ENCODE measurements at regions not wholly inside any gene's neighbourhood (a gene's known extent, or its start where the extent isn't known, plus 50 kb on each side); places are given as distances from the start of the nearest gene placed in this dataset.
"Not testable (repeated sequence)": the region's sequence is repeated elsewhere in the genome, so short reads cannot be mapped to it uniquely, and the experiment has no call there.

DNA sequence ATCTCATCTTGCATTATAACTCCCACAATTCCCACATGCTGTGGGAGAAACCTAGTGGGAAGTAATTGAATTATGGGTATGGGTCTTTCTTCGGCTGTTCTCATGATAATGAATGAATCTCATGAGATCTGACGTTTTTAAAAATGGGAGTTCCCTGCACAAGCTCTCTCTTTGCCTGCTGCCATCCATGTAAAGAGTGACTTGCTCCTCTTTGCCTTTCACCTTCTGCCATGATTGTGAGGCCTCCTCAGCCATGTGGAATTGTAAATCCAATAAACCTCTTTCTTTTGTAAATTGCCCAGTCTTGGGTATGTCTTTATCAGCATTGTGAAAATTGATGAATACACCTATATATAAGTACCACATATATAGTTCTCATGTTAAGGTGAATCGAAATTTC lies 961.7 kb upstream of the COX7C start:
- Histone ChIP-seq H3K4me3 (ENCODE audit: low read depth in 1 of 2, low read length in 2 of 2) (no peak overlapping the region), H3K27me3 (ENCODE audit: control insufficient read depth in 1 of 2, insufficient read depth in 2 of 2, low read length in 2 of 2) (no peaks in the 10 kb centered on the region), H3K27ac (ENCODE audit: low read depth, low read length) (no peak overlapping the region), H3K9me3 (ENCODE audit: control insufficient read depth in 1 of 2, low read length in 2 of 2) (peaks cover 0 to 2% of the 10 kb centered on the region in 2 donors), H3K4me1 (ENCODE audit: control insufficient read depth in 1 of 2, insufficient read depth in 2 of 2, low read length in 2 of 2) (no peaks in the 10 kb centered on the region), H3K36me3 (ENCODE audit: control insufficient read depth in 1 of 2, insufficient read depth in 2 of 2, low read length in 2 of 2) (no peaks in the 10 kb centered on the region), H3K9ac (ENCODE audit: low read depth in 1 of 2, low read length in 2 of 2) (no peak overlapping the region)

DNA sequence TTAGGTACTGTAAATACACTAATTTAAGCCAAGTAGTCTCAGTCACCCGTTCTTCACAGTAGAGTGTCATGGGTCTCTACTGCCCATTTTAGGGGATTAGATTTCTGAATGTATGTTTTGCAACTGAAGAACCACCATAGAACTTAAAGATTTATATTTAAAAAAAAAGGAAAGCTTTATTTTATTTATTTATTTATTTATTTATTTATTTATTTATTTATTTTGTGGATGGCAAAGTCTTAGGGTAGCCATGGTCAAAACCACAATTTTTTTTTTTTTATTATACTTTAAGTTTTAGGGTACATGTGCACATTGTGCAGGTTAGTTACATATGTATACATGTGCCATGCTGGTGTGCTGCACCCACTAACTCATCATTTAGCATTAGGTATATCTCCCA lies 960.4 kb upstream of the COX7C start:
- not testable (repeated sequence) for H3K36me3 ChIP-seq (ENCODE audit: control insufficient read depth in 1 of 2, insufficient read depth in 2 of 2, low read length in 2 of 2); H3K4me1 ChIP-seq (ENCODE audit: control insufficient read depth in 1 of 2, insufficient read depth in 2 of 2, low read length in 2 of 2); H3K9me3 ChIP-seq (ENCODE audit: control insufficient read depth in 1 of 2, low read length in 2 of 2); H3K9ac ChIP-seq (ENCODE audit: low read depth in 1 of 2, low read length in 2 of 2); H3K4me3 ChIP-seq (ENCODE audit: low read depth in 1 of 2, low read length in 2 of 2); H3K27ac ChIP-seq (ENCODE audit: low read depth, low read length); H3K27me3 ChIP-seq (ENCODE audit: control insufficient read depth in 1 of 2, insufficient read depth in 2 of 2, low read length in 2 of 2)

DNA sequence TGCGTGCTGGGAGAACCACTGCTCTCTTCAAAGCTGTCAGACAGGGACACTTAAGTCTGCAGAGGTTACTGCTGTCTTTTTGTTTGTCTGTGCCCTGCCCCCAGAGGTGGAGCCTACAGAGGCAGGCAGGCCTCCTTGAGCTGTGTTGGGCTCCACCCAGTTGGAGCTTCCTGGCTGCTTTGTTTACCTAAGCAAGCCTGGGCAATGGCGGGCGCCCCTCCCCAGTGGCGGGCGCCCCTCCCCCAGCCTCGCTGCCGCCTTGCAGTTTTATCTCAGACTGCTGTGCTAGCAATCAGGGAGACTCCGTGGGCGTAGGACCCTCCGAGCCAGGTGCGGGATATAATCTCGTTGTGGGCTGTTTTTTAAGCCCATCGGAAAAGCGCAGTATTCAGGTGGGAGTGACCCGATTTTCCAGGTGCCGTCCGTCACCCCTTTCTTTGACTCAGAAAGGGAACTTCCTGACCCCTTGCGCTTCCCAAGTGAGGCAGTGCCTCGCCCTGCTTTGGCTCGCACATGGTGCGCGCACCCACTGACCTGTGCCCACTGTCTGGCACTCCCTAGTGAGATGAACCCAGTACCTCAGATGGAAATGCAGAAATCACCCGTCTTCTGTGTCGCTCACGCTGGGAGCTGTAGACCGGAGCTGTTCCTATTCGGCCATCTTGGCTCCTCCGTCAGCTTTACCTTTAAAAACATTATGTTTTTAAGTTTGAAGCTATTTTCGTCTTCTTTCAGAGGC lies 954.6 kb upstream of the COX7C start:
- not testable (repeated sequence) for H3K9me3 ChIP-seq (ENCODE audit: control insufficient read depth in 1 of 2, low read length in 2 of 2); H3K4me3 ChIP-seq (ENCODE audit: low read depth in 1 of 2, low read length in 2 of 2); H3K9ac ChIP-seq (ENCODE audit: low read depth in 1 of 2, low read length in 2 of 2); H3K36me3 ChIP-seq (ENCODE audit: control insufficient read depth in 1 of 2, insufficient read depth in 2 of 2, low read length in 2 of 2); H3K27ac ChIP-seq (ENCODE audit: low read depth, low read length); H3K4me1 ChIP-seq (ENCODE audit: control insufficient read depth in 1 of 2, insufficient read depth in 2 of 2, low read length in 2 of 2); H3K27me3 ChIP-seq (ENCODE audit: control insufficient read depth in 1 of 2, insufficient read depth in 2 of 2, low read length in 2 of 2)

DNA sequence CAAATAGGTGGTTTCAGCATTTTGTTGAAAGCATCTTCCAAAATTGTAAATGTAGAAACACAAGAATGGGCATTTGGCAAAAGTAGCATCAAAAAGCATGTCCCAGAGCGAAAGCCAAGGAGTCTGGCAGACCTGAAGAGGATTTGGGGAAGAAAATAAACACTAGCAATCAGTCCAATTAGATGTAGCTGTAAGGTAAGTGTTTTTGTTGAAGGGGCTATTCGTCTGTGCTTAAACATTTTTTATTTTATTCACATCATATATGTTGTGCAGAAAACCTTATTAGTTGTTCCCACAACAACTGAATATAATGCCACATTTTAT lies 954.1 kb upstream of the COX7C start:
- H3K27me3 ChIP-seq (ENCODE audit: control insufficient read depth in 1 of 2, insufficient read depth in 2 of 2, low read length in 2 of 2), result no peaks in the 10 kb centered on the region
- no peak overlapping the region for H3K9ac ChIP-seq (ENCODE audit: low read depth in 1 of 2, low read length in 2 of 2)
- H3K27ac ChIP-seq (ENCODE audit: low read depth, low read length), result no peak overlapping the region
- H3K36me3 ChIP-seq (ENCODE audit: control insufficient read depth in 1 of 2, insufficient read depth in 2 of 2, low read length in 2 of 2), result no peaks in the 10 kb centered on the region
- no peaks in the 10 kb centered on the region for H3K4me1 ChIP-seq (ENCODE audit: control insufficient read depth in 1 of 2, insufficient read depth in 2 of 2, low read length in 2 of 2)
- no peak overlapping the region for H3K4me3 ChIP-seq (ENCODE audit: low read depth in 1 of 2, low read length in 2 of 2)
- H3K9me3 ChIP-seq (ENCODE audit: control insufficient read depth in 1 of 2, low read length in 2 of 2), result no peaks in the 10 kb centered on the region

DNA sequence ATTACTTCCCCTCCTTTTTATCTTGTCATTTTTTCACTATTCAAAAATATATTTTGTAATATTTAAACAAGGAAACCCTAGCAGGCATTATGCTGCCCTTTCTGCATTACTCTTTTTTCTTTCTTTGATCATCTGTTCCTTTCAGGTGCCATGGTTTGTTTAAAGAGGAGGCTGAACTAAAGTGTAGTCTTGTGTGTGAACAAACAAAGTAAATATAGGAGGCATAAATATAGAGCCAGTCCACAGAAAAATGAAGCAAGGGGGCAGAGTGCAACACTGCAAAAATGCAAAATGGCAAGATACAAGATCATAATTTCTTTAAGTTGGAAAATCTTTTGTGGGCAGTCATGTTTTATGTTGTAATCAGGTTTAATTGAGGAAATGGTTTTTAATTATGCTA lies 947.3 kb upstream of the COX7C start:
- no peaks in the 10 kb centered on the region for H3K27me3 ChIP-seq (ENCODE audit: control insufficient read depth in 1 of 2, insufficient read depth in 2 of 2, low read length in 2 of 2)
- H3K9ac ChIP-seq (ENCODE audit: low read depth in 1 of 2, low read length in 2 of 2), result no peak overlapping the region
- no peaks in the 10 kb centered on the region for H3K36me3 ChIP-seq (ENCODE audit: control insufficient read depth in 1 of 2, insufficient read depth in 2 of 2, low read length in 2 of 2)
- no peaks in the 10 kb centered on the region for H3K4me1 ChIP-seq (ENCODE audit: control insufficient read depth in 1 of 2, insufficient read depth in 2 of 2, low read length in 2 of 2)
- H3K4me3 ChIP-seq (ENCODE audit: low read depth in 1 of 2, low read length in 2 of 2), result no peak overlapping the region
- H3K27ac ChIP-seq (ENCODE audit: low read depth, low read length), result no peak overlapping the region
- H3K9me3 ChIP-seq (ENCODE audit: control insufficient read depth in 1 of 2, low read length in 2 of 2), result no peaks in the 10 kb centered on the region

DNA sequence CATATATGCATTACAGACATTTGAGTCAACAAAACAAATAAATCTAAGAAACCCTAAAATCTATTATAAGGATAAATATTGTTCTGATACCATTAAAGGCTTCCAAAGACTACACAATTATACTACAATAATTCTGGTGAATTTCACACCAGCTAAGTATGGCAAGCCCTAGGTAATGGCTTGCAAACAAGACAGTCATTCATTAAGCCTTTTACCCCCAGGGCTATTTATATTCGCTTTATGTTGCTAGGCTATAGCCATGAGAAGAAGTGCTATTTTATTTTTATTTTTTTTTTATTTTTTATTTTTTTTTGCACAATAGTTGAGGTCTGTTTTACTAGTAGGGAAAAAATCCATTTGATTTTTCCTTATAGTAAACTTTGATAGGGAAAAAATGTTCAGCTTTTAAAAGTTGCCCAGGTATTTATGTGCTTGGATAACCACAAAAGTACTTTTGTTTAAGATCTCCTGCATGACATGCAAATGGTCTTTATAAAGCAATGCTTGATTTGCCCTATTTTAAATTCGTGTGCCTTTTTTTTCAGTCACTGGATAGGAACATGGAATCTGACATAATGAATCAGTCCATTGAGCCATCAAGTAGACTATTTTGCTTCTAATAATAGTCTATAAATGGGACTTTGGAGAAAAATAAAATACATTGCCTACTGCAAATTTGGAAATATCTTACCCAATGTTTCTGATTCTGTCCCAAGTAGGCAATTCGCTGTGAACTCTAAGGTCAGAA lies 946.3 kb upstream of the COX7C start:
- H3K4me1 ChIP-seq (ENCODE audit: control insufficient read depth in 1 of 2, insufficient read depth in 2 of 2, low read length in 2 of 2), result no peaks in the 10 kb centered on the region
- H3K27me3 ChIP-seq (ENCODE audit: control insufficient read depth in 1 of 2, insufficient read depth in 2 of 2, low read length in 2 of 2), result no peaks in the 10 kb centered on the region
- no peak overlapping the region for H3K4me3 ChIP-seq (ENCODE audit: low read depth in 1 of 2, low read length in 2 of 2)
- H3K9me3 ChIP-seq (ENCODE audit: control insufficient read depth in 1 of 2, low read length in 2 of 2), result no peaks in the 10 kb centered on the region
- no peaks in the 10 kb centered on the region for H3K36me3 ChIP-seq (ENCODE audit: control insufficient read depth in 1 of 2, insufficient read depth in 2 of 2, low read length in 2 of 2)
- H3K9ac ChIP-seq (ENCODE audit: low read depth in 1 of 2, low read length in 2 of 2), result no peak overlapping the region
- H3K27ac ChIP-seq (ENCODE audit: low read depth, low read length), result no peak overlapping the region

DNA sequence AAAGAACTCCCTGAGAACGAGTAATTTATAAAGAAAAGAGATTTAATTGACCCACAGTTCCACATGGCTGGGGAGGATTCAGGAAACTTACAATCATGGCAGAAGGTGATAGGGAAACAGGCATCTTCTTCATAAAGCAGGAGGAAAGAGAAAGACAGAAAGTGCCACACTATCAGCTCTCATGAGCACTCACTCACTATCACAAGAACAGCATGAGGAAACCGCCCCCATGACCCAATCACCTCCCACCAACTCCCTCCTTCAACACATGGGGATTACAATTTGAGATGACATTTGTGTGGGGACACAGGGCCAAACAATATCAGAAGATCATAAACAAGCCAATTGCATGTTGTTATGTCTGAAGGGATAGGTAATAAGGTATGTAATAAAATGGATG lies 935.9 kb upstream of the COX7C start:
- Histone ChIP-seq H3K4me1 (ENCODE audit: control insufficient read depth in 1 of 2, insufficient read depth in 2 of 2, low read length in 2 of 2) (no peaks in the 10 kb centered on the region), H3K27ac (ENCODE audit: low read depth, low read length) (no peak overlapping the region), H3K27me3 (ENCODE audit: control insufficient read depth in 1 of 2, insufficient read depth in 2 of 2, low read length in 2 of 2) (no peaks in the 10 kb centered on the region), H3K36me3 (ENCODE audit: control insufficient read depth in 1 of 2, insufficient read depth in 2 of 2, low read length in 2 of 2) (no peaks in the 10 kb centered on the region), H3K4me3 (ENCODE audit: low read depth in 1 of 2, low read length in 2 of 2) (no peak overlapping the region), H3K9ac (ENCODE audit: low read depth in 1 of 2, low read length in 2 of 2) (no peak overlapping the region), H3K9me3 (ENCODE audit: control insufficient read depth in 1 of 2, low read length in 2 of 2) (no peaks in the 10 kb centered on the region)

DNA sequence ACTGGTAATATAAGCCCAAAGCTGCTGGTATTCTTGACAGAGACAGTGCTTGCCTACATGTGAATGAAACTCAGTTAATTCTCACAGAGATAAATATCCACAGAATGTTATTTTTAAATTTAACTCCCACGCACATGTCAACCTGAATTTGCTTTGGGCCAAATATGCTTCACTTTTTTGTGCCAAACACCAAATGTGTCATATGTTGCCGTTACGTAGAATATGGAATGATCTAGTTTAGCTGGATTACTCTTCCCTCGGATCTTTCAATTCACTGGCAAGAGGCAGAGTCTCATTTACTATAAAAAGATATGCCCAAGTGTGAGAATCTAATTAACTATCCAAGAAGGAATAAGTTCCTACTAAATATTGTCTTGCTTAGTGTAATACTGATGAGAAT lies 933.4 kb upstream of the COX7C start:
- H3K27ac ChIP-seq (ENCODE audit: low read depth, low read length), result no peak overlapping the region
- no peak overlapping the region for H3K9ac ChIP-seq (ENCODE audit: low read depth in 1 of 2, low read length in 2 of 2)
- H3K36me3 ChIP-seq (ENCODE audit: control insufficient read depth in 1 of 2, insufficient read depth in 2 of 2, low read length in 2 of 2), result no peaks in the 10 kb centered on the region
- H3K27me3 ChIP-seq (ENCODE audit: control insufficient read depth in 1 of 2, insufficient read depth in 2 of 2, low read length in 2 of 2), result no peaks in the 10 kb centered on the region
- no peaks in the 10 kb centered on the region for H3K4me1 ChIP-seq (ENCODE audit: control insufficient read depth in 1 of 2, insufficient read depth in 2 of 2, low read length in 2 of 2)
- H3K4me3 ChIP-seq (ENCODE audit: low read depth in 1 of 2, low read length in 2 of 2), result no peak overlapping the region
- no peaks in the 10 kb centered on the region for H3K9me3 ChIP-seq (ENCODE audit: control insufficient read depth in 1 of 2, low read length in 2 of 2)

DNA sequence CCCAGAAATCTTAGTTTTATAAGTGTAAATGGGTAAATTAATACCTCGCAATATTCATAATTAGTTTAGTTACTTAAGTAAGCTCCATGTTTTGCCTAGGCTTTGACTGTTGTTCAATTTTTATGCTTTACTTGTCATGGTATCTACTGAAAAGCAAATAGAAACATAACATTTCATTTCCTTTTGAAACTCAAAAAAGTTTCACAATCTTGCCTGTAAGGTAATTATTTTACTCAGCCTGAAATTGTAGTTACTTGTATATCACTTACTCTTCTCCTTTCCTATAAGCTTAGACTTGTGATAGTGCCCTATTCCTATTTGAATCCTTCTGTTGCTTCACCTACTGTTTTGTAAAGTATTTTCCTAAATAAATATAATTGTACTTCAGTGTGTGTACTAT lies 914.4 kb upstream of the COX7C start:
- H3K27ac ChIP-seq (ENCODE audit: low read depth, low read length), result no peak overlapping the region
- H3K27me3 ChIP-seq (ENCODE audit: control insufficient read depth in 1 of 2, insufficient read depth in 2 of 2, low read length in 2 of 2), result no peaks in the 10 kb centered on the region
- H3K4me3 ChIP-seq (ENCODE audit: low read depth in 1 of 2, low read length in 2 of 2), result no peak overlapping the region

DNA sequence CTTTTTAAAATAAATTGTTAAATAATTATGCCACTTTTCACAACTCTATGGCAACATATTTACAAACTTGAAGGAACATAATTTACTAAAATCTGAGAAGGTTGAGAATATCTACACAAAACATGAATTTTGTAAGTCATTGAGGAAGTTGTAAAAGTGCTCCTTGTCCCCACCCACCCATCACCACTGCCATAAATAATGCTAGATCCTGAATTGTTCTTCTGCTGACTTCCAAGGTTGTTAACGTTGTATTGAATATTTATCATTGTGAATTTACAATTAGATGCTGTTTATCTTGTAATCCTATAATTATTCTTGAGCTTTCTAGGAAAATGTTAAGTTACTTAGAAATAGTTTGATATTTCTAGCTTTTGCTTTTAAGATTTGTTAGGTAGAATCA lies 908.0 kb upstream of the COX7C start:
- H3K36me3 ChIP-seq (ENCODE audit: control insufficient read depth in 1 of 2, insufficient read depth in 2 of 2, low read length in 2 of 2), result no peaks in the 10 kb centered on the region
- H3K4me3 ChIP-seq (ENCODE audit: low read depth in 1 of 2, low read length in 2 of 2), result no peak overlapping the region
- no peaks in the 10 kb centered on the region for H3K27me3 ChIP-seq (ENCODE audit: control insufficient read depth in 1 of 2, insufficient read depth in 2 of 2, low read length in 2 of 2)

More for the DNA sequence above, 914.4 kb upstream of the COX7C start:
- Histone ChIP-seq H3K9me3 (ENCODE audit: control insufficient read depth in 1 of 2, low read length in 2 of 2) (no peaks in the 10 kb centered on the region), H3K4me1 (ENCODE audit: control insufficient read depth in 1 of 2, insufficient read depth in 2 of 2, low read length in 2 of 2) (no peaks in the 10 kb centered on the region), H3K9ac (ENCODE audit: low read depth in 1 of 2, low read length in 2 of 2) (no peak overlapping the region), H3K36me3 (ENCODE audit: control insufficient read depth in 1 of 2, insufficient read depth in 2 of 2, low read length in 2 of 2) (no peaks in the 10 kb centered on the region)

More for the DNA sequence above, 908.0 kb upstream of the COX7C start:
- Histone ChIP-seq H3K9ac (ENCODE audit: low read depth in 1 of 2, low read length in 2 of 2) (no peak overlapping the region), H3K4me1 (ENCODE audit: control insufficient read depth in 1 of 2, insufficient read depth in 2 of 2, low read length in 2 of 2) (no peaks in the 10 kb centered on the region), H3K27ac (ENCODE audit: low read depth, low read length) (no peak overlapping the region), H3K9me3 (ENCODE audit: control insufficient read depth in 1 of 2, low read length in 2 of 2) (no peaks in the 10 kb centered on the region)

Data from duodenal mucosa (tissue), 2 donors.